Glutamatergic neuron (in vitro differentiated cells): ENCODE measurements at regions not wholly inside any gene's neighbourhood (a gene's known extent, or its start where the extent isn't known, plus 50 kb on each side); places are given as distances from the start of the nearest gene placed in this dataset.
A peak's percentile ranks its signal among the peaks of the same experiment; 100 is the strongest.

Experiments used
- DNase-seq: peaks from one replicate; pipeline ENCODE4 v3.0.0; 2022
- H3K27ac Mint-ChIP-seq: one replicate; pipeline ENCODE4 v1.8.0; 2020; ENCODE audit warnings: mild to moderate bottlenecking, mixed read lengths, inconsistent platforms; ENCODE audit not compliant: unreplicated experiment
- H3K27me3 Mint-ChIP-seq: one replicate; pipeline ENCODE4 v1.8.0; 2020; ENCODE audit warnings: mild to moderate bottlenecking, moderate library complexity, mixed read lengths, inconsistent platforms; ENCODE audit not compliant: unreplicated experiment
- H3K36me3 Mint-ChIP-seq: one replicate; pipeline ENCODE4 v1.8.0; 2020; ENCODE audit warnings: mild to moderate bottlenecking, mixed read lengths, inconsistent platforms; ENCODE audit not compliant: unreplicated experiment
- H3K4me1 Mint-ChIP-seq: one replicate; pipeline ENCODE4 v1.8.0; 2020; ENCODE audit warnings: mild to moderate bottlenecking, low read depth, mixed read lengths, inconsistent platforms; ENCODE audit not compliant: unreplicated experiment
- H3K4me3 Mint-ChIP-seq: one replicate; pipeline ENCODE4 v1.8.0; 2020; ENCODE audit warnings: mild to moderate bottlenecking, mixed read lengths, inconsistent platforms; ENCODE audit not compliant: unreplicated experiment
- H3K9me3 Mint-ChIP-seq: one replicate; pipeline ENCODE4 v1.8.0; 2020; ENCODE audit warnings: mild to moderate bottlenecking, moderate library complexity, mixed read lengths, inconsistent platforms; ENCODE audit not compliant: unreplicated experiment
- TF ChIP-seq, protein P1 (sequence below): fragments of 200-600 bp; sonication (generic); IDR thresholded peaks from one replicate; pipeline ENCODE4 v1.5.0; 2021; ENCODE audit not compliant: partially characterized antibody, unreplicated experiment

DNA sequence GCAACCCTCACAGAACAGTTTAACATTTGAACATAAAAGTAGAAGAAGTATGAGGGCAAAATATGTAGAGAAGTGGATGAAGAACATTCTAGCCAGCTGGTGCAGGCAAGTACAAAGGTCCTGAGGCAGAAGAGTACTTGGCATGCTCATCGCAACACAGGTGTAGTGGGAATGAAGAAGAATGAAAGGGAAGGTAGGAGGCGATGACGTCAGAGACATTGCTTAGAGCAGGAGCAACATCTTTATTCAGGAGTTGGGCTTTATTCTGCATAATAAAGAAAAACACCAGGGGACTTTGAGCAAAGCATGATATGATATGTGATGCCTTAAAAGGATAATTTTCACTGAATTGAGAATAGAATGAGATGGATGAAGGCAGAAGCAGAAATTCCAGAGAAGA lies 570.6 kb upstream of the CDH9 start:
- Mint-ChIP-seq H3K36me3 (no peaks in the 10 kb centered on the region), H3K9me3 (no peaks in the 10 kb centered on the region), H3K27me3 (no peaks in the 10 kb centered on the region), H3K4me1 (no peaks in the 10 kb centered on the region), H3K4me3 (no peak overlapping the region), H3K27ac (no peak overlapping the region)
- DNase-seq, result no peak
- TF ChIP-seq, protein P1, sequence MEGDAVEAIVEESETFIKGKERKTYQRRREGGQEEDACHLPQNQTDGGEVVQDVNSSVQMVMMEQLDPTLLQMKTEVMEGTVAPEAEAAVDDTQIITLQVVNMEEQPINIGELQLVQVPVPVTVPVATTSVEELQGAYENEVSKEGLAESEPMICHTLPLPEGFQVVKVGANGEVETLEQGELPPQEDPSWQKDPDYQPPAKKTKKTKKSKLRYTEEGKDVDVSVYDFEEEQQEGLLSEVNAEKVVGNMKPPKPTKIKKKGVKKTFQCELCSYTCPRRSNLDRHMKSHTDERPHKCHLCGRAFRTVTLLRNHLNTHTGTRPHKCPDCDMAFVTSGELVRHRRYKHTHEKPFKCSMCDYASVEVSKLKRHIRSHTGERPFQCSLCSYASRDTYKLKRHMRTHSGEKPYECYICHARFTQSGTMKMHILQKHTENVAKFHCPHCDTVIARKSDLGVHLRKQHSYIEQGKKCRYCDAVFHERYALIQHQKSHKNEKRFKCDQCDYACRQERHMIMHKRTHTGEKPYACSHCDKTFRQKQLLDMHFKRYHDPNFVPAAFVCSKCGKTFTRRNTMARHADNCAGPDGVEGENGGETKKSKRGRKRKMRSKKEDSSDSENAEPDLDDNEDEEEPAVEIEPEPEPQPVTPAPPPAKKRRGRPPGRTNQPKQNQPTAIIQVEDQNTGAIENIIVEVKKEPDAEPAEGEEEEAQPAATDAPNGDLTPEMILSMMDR, result no peak

DNA sequence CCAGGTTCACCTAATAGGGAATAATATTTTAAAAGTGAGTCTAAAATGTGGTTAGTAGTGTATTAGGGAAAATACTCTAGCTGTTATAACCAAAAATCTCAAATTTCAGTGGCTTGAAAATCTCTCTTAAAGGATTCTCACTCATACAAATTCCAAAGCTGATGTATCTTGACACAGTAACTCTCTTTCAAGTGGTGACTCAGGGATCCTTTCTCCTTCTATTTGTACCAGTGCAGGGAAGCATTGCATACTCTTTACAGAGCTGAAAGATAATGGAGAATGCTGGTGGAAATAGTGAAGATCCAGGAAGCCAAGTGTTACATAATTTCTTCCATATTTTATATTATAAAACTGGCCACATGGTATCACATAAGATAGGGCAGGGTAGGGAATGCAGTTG lies 560.2 kb upstream of the CDH9 start:
- Mint-ChIP-seq H3K4me3 (no peak overlapping the region), H3K36me3 (no peaks in the 10 kb centered on the region), H3K27ac (no peak overlapping the region), H3K9me3 (no peaks in the 10 kb centered on the region), H3K4me1 (no peaks in the 10 kb centered on the region), H3K27me3 (no peaks in the 10 kb centered on the region)
- TF ChIP-seq, protein P1, result no peak
- DNase-seq, result no peak

DNA sequence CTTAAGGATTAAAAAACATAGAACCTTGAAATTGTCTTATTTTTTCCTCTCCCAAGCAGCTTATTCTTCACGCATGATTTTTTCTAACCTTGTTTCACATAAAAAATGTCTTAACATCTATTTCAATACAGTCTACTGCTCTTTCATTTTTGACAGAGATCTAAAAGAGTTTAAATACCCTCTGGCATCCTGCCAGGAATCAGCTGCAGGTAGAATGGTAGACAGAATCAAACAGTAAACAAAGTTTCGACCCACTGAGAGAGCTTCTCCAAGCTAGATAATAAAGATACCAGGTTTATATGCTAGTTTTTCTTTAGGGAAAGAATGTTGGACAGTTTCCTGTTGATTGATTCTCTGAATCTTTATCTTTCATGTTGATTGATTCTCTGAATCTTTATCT lies 555.8 kb upstream of the CDH9 start:
- Mint-ChIP-seq H3K4me1 (peaks cover 4% of the 10 kb centered on the region), H3K9me3 (peaks cover 3% of the 10 kb centered on the region), H3K27ac (no peak overlapping the region), H3K27me3 (no peaks in the 10 kb centered on the region), H3K4me3 (no peak overlapping the region), H3K36me3 (no peaks in the 10 kb centered on the region)
- no peak for DNase-seq
- TF ChIP-seq, protein P1, result no peak

DNA sequence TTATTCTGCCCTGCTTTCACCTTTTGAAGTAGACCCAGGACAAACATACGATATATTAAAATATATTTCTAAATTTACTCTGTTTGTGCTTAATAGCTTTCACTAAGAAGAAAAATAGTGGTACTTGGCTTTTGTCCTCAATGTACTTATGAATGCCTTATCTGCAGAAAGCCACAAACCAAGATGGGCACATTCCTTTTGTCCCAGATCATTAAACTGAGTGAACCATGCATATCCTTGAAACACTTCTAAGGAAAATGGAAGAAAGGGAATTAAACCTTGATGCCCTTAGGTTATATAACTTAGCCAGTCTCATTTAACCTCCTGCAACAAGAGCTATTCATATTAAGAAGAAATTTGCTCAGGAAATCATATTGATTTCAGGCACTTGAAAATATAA lies 553.8 kb upstream of the CDH9 start:
- Mint-ChIP-seq H3K9me3 (peaks cover 3% of the 10 kb centered on the region), H3K4me3 (no peak overlapping the region), H3K4me1 (peaks cover 4% of the 10 kb centered on the region), H3K27me3 (no peaks in the 10 kb centered on the region), H3K27ac (no peak overlapping the region), H3K36me3 (no peaks in the 10 kb centered on the region)
- TF ChIP-seq, protein P1, result no peak
- DNase-seq, result no peak

DNA sequence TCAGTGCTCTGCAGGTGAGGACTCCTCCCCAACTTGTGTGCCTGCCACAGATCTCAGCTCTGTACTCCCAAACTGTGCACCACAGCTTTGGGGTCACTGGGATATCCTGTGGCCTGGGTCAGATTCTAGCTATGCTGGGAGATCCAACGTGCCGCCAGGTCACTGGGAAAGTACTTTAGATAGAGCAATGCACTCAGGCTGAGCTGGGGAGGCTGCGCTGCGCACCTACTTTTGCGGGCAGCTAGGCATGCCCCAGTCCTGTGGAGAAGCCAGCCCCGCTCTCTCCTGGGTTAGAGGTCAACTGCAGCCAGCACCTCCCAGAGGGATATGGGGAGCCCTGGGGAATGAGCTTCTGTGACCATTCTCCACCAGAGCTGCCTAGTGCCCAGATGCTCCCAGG lies 552.1 kb upstream of the CDH9 start:
- H3K9me3 Mint-ChIP-seq, result peaks cover 3% of the 10 kb centered on the region
- DNase-seq, result peak; percentile 21

More for the DNA sequence above, 552.1 kb upstream of the CDH9 start:
- no peak overlapping the region for H3K4me3 Mint-ChIP-seq
- no peak overlapping the region for H3K27ac Mint-ChIP-seq
- H3K4me1 Mint-ChIP-seq, result peaks cover 4% of the 10 kb centered on the region
- H3K36me3 Mint-ChIP-seq, result no peaks in the 10 kb centered on the region
- TF ChIP-seq, protein P1, result no peak
- H3K27me3 Mint-ChIP-seq, result no peaks in the 10 kb centered on the region
